GM23338 (cell line): ENCODE measurements at regions not wholly inside any gene's neighbourhood (a gene's known extent, or its start where the extent isn't known, plus 50 kb on each side); places are given as distances from the start of the nearest gene placed in this dataset.

Experiments
- CREB1 ChIP-seq: fragments of 250-450 bp; sonication (Bioruptor Pico); IDR thresholded peaks from 2 replicates; pipeline ENCODE4 v1.5.0; 2020; ENCODE audit warnings: low read depth, mild to moderate bottlenecking, moderate library complexity
- TF ChIP-seq, protein P1 (sequence below), 2 experiments: fragments of 200-600 bp in 1 of 2; sonication (generic) in 1 of 2; conservative IDR thresholded peaks; 2 replicates each; pipeline versions ENCODE4 v1.5.1 to v1.6.1; 2016 to 2017; ENCODE audit warnings: antibody characterized with exemption in 2 of 2, low read depth in 2 of 2, mild to moderate bottlenecking in 2 of 2, moderate library complexity in 1 of 2

GRCh38 chr13:76175961-76176725 is 540.0 kb downstream of the LMO7 start:
- TF ChIP-seq, protein P1, sequence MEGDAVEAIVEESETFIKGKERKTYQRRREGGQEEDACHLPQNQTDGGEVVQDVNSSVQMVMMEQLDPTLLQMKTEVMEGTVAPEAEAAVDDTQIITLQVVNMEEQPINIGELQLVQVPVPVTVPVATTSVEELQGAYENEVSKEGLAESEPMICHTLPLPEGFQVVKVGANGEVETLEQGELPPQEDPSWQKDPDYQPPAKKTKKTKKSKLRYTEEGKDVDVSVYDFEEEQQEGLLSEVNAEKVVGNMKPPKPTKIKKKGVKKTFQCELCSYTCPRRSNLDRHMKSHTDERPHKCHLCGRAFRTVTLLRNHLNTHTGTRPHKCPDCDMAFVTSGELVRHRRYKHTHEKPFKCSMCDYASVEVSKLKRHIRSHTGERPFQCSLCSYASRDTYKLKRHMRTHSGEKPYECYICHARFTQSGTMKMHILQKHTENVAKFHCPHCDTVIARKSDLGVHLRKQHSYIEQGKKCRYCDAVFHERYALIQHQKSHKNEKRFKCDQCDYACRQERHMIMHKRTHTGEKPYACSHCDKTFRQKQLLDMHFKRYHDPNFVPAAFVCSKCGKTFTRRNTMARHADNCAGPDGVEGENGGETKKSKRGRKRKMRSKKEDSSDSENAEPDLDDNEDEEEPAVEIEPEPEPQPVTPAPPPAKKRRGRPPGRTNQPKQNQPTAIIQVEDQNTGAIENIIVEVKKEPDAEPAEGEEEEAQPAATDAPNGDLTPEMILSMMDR (conservative IDR thresholded peaks at IDR 0.05; ENCODE audit: low read depth in 2 of 2), result no peak
- no peak for TF ChIP-seq CREB1
